HEK293T (cell line): ENCODE measurements at regions not wholly inside any gene's neighbourhood (a gene's known extent, or its start where the extent isn't known, plus 50 kb on each side); places are given as distances from the start of the nearest gene placed in this dataset.

Source experiments
- FOXA1 ChIP-seq: fragments of 450-650 bp; IDR thresholded peaks from 2 replicates; pipeline ENCODE4 v1.6.1; 2016; ENCODE audit warnings: mild to moderate bottlenecking
- TF ChIP-seq, protein P1 (sequence below): fragments of 450-650 bp; IDR thresholded peaks from 2 replicates; pipeline ENCODE4 v1.6.1; 2016

DNA sequence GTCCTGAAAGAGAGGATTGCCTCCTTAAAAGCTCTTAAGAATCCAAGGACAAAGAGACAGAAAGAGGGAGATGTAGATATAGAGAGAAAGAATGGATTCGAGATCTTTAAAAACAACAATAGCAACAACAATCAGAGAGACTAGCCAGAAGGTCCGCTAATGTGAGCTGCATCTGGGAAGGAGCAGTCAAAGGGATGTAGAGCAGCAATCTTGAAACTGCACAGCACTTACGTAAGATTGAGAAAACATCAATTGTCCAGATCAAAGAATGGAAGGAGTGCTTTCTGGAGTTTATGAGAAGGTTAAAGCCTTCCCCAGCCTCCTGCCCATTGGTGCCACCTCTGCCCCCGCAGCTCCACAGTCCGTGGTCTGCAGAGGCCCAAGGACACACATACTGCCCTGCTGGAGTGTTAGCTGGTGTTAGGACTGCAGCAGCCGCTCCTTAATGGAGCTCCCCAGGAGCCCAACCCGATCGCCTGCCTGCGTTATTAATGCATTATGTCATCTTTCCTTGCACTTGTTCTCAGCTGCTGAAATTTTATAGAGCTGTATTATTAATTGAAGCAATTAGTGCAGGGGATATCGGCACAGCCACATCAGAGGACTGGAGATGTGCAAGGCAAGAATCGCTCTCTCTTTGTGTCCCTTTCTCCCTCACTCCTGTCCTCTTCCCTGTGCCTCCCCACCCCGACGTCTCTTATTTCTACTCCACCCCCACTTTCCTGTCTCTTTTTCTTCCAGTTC lies 73.0 kb upstream of the CALM2 start:
- no peak for TF ChIP-seq FOXA1
- TF ChIP-seq, protein P1, sequence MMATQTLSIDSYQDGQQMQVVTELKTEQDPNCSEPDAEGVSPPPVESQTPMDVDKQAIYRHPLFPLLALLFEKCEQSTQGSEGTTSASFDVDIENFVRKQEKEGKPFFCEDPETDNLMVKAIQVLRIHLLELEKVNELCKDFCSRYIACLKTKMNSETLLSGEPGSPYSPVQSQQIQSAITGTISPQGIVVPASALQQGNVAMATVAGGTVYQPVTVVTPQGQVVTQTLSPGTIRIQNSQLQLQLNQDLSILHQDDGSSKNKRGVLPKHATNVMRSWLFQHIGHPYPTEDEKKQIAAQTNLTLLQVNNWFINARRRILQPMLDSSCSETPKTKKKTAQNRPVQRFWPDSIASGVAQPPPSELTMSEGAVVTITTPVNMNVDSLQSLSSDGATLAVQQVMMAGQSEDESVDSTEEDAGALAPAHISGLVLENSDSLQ, result no peak
